Keratinocyte (primary cell): ENCODE measurements at regions not wholly inside any gene's neighbourhood (a gene's known extent, or its start where the extent isn't known, plus 50 kb on each side); places are given as distances from the start of the nearest gene placed in this dataset.

Source experiments
- DNase-seq: peaks from one replicate; pipeline ENCODE4 v3.0.0-alpha.2; 2011; ENCODE audit warnings: low read depth, missing footprints, low spot score
- FAIRE-seq: peaks from 2 replicates; lab custom pipeline; 2011; peaks lifted over from hg19 to GRCh38; lab: Jason Lieb, UNC
- H2AFZ ChIP-seq: 2 replicates; pipeline ENCODE4 v1.6.0; 2012; ENCODE audit warnings: low read length, control low read depth, inconsistent platforms; ENCODE audit not compliant: control insufficient read depth
- H3K27ac ChIP-seq: 2 replicates; pipeline ENCODE4 v1.5.1; 2011; ENCODE audit warnings: low read length; ENCODE audit not compliant: control insufficient read depth, insufficient read depth
- H3K27me3 ChIP-seq: 3 replicates; pipeline ENCODE4 v1.6.0; 2011; ENCODE audit warnings: low read length; ENCODE audit not compliant: control insufficient read depth, insufficient read depth; ENCODE audit errors: extremely low read depth
- H3K36me3 ChIP-seq, 2 experiments: 2 replicates in 1 of 2; 3 replicates in 1 of 2; pipeline ENCODE4 v1.5.1; 2011; ENCODE audit warnings: low read length in 2 of 2, mild to moderate bottlenecking in 1 of 2; ENCODE audit not compliant: control insufficient read depth in 2 of 2, insufficient read depth in 2 of 2; ENCODE audit errors: extremely low read depth in 1 of 2
- H3K4me1 ChIP-seq: 3 replicates; pipeline ENCODE4 v1.5.1; 2011; ENCODE audit warnings: low read length; ENCODE audit not compliant: control insufficient read depth, insufficient read depth; ENCODE audit errors: extremely low read depth
- H3K4me2 ChIP-seq: 3 replicates; pipeline ENCODE4 v1.6.0; 2011; ENCODE audit warnings: low read depth, low read length; ENCODE audit not compliant: control insufficient read depth, insufficient read depth; ENCODE audit errors: extremely low read depth
- H3K4me3 ChIP-seq, 3 experiments: fragments of 200-600 bp in 1 of 3; sonication (generic) in 1 of 3; 2 replicates in 2 of 3; 3 replicates in 1 of 3; pipeline ENCODE4 v1.5.1; 2011 to 2016; ENCODE audit warnings: low read length in 3 of 3, mild to moderate bottlenecking in 3 of 3, control low read depth in 2 of 3, inconsistent platforms in 1 of 3, low read depth in 1 of 3, mixed read lengths in 1 of 3, mixed run types in 1 of 3, moderate library complexity in 1 of 3; ENCODE audit not compliant: control insufficient read depth in 2 of 3, insufficient read depth in 2 of 3; ENCODE audit errors: extremely low read depth in 1 of 3
- H3K79me2 ChIP-seq: 2 replicates; pipeline ENCODE4 v1.6.0; 2012; ENCODE audit warnings: low read length; ENCODE audit not compliant: control insufficient read depth, insufficient read depth
- H3K9ac ChIP-seq: 3 replicates; pipeline ENCODE4 v1.6.0; 2011; ENCODE audit warnings: low read length; ENCODE audit not compliant: control insufficient read depth, insufficient read depth; ENCODE audit errors: extremely low read depth
- H3K9me1 ChIP-seq: 3 replicates; pipeline ENCODE4 v1.6.0; 2011; ENCODE audit warnings: low read length; ENCODE audit not compliant: control insufficient read depth, insufficient read depth; ENCODE audit errors: extremely low read depth
- H3K9me3 ChIP-seq: 2 replicates; pipeline ENCODE4 v1.5.1; 2012; ENCODE audit warnings: low read depth, low read length; ENCODE audit not compliant: control insufficient read depth
- H4K20me1 ChIP-seq: 3 replicates; pipeline ENCODE4 v1.6.0; 2011; ENCODE audit warnings: low read length; ENCODE audit not compliant: control insufficient read depth, insufficient read depth; ENCODE audit errors: extremely low read depth
- EZH2 ChIP-seq: IDR thresholded peaks from one replicate; pipeline ENCODE4 v1.6.1; 2012; ENCODE audit warnings: inconsistent platforms, mild to moderate bottlenecking, low read length, moderate library complexity
- dilution Hi-C: fragments of 300-500 bp; cut with MboI; formaldehyde crosslinking; loops from one replicate; pipeline ENCODE4 v1.7.0; 2020; ENCODE audit warnings: low sequenced_read_pairs; ENCODE audit not compliant: extremely low pct_ligation_motif_present
- TF ChIP-seq, protein P1 (sequence below), 3 experiments: IDR thresholded peaks in 1 of 3; conservative IDR thresholded peaks in 1 of 3; optimal IDR thresholded peaks in 1 of 3; 2 replicates in 2 of 3; 3 replicates in 1 of 3; pipeline versions ENCODE3 to v1.5.1; 2011; ENCODE audit warnings: low read length in 3 of 3, mild to moderate bottlenecking in 3 of 3, moderate library complexity in 2 of 3, control low read depth in 1 of 3, inconsistent platforms in 1 of 3; ENCODE audit not compliant: insufficient read depth in 2 of 3; ENCODE audit errors: extremely low read depth in 1 of 3

DNA sequence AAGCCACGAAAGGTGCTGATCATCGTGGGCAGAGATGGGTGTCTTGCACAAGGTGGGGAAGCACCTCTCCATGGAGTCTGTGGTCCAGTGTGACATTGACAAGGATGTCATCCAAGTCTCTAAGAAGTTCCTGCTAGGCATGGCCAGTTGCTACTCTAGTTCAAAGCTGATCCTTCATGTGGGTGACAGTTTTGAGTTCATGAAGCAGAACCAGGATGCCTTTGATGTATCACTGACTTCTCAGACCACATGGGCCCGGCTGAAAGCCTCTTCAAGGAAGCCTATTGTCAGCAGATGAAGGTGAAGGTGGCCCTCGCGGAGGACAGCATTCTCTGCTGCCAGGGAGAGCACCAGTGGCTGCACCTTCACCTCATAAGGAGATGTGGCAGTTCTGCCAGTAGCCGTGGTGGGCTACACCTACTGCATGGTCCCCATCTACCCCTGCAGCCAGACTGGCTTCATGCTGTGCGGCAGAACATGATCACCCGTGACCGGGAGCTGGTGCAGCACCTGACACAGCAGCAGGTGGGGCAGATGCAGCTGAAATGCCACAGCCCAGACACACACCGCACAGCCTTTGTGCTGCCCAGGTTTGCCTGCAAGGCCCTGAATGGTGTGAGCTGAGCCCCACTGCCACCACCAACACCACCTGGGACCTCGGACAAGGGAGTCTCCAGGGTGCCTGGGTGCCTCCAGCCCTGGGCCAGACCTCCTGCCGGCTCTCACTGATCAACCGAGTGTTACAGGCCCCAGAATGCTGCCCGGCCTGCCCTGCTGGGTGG, 75.0 kb upstream of the SULF2 start:
- TF ChIP-seq, protein P1, sequence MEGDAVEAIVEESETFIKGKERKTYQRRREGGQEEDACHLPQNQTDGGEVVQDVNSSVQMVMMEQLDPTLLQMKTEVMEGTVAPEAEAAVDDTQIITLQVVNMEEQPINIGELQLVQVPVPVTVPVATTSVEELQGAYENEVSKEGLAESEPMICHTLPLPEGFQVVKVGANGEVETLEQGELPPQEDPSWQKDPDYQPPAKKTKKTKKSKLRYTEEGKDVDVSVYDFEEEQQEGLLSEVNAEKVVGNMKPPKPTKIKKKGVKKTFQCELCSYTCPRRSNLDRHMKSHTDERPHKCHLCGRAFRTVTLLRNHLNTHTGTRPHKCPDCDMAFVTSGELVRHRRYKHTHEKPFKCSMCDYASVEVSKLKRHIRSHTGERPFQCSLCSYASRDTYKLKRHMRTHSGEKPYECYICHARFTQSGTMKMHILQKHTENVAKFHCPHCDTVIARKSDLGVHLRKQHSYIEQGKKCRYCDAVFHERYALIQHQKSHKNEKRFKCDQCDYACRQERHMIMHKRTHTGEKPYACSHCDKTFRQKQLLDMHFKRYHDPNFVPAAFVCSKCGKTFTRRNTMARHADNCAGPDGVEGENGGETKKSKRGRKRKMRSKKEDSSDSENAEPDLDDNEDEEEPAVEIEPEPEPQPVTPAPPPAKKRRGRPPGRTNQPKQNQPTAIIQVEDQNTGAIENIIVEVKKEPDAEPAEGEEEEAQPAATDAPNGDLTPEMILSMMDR (optimal IDR thresholded peaks at IDR 0.05 in 1 of 3, IDR thresholded peaks at IDR 0.05 in 1 of 3, conservative IDR thresholded peaks at IDR 0.05 in 1 of 3; ENCODE audit: extremely low read depth in 1 of 3, insufficient read depth in 2 of 3, low read length in 3 of 3), result no peak
- TF ChIP-seq EZH2, result no peak
- H2AFZ ChIP-seq, result no peak overlapping the region
- H3K36me3 ChIP-seq, result no peaks in the 10 kb centered on the region
- H3K27ac ChIP-seq, result no peak overlapping the region
- no peaks in the 10 kb centered on the region for H4K20me1 ChIP-seq
- no peak overlapping the region for H3K4me3 ChIP-seq
- H3K9ac ChIP-seq, result no peak overlapping the region
- dilution Hi-C loops, result no loop called here
- H3K27me3 ChIP-seq, result no peaks in the 10 kb centered on the region
- no peaks in the 10 kb centered on the region for H3K9me3 ChIP-seq
- H3K4me1 ChIP-seq, result no peaks in the 10 kb centered on the region
- H3K9me1 ChIP-seq, result no peaks in the 10 kb centered on the region
- no peak for FAIRE-seq
- H3K4me2 ChIP-seq, result no peak overlapping the region
- no peak for DNase-seq
- H3K79me2 ChIP-seq, result no peaks in the 10 kb centered on the region

DNA sequence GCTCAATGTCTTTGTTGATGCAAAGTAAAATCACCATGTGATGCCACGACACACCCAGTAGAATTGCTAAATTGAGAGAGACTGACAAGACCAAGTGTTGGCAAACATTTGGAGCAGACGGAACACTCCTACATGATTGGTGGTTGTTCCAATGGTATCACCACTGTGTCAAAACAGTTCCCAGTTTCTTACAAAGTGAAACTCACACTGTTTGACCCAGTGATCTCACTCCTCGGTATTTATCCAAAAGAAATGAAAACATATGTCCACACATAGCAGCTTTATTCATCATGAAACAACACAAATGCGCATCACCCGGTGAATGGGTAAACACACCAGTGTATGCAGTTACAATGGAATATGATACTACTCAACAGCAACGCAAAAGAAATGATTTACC, 74.0 kb upstream of the SULF2 start:
- no peaks in the 10 kb centered on the region for H3K79me2 ChIP-seq
- H3K4me3 ChIP-seq, result no peak overlapping the region
- H2AFZ ChIP-seq, result no peak overlapping the region
- dilution Hi-C loops, result no loop called here
- DNase-seq (no peak), FAIRE-seq (no peak)
- no peak for TF ChIP-seq EZH2
- TF ChIP-seq, protein P1 (optimal IDR thresholded peaks at IDR 0.05 in 1 of 3, IDR thresholded peaks at IDR 0.05 in 1 of 3, conservative IDR thresholded peaks at IDR 0.05 in 1 of 3; ENCODE audit: extremely low read depth in 1 of 3, insufficient read depth in 2 of 3, low read length in 3 of 3), result no peak
- H3K4me1 ChIP-seq, result no peaks in the 10 kb centered on the region
- no peaks in the 10 kb centered on the region for H3K9me1 ChIP-seq
- no peaks in the 10 kb centered on the region for H3K36me3 ChIP-seq
- no peak overlapping the region for H3K4me2 ChIP-seq
- H3K9me3 ChIP-seq, result no peaks in the 10 kb centered on the region
- H4K20me1 ChIP-seq, result no peaks in the 10 kb centered on the region
- H3K27ac ChIP-seq, result no peak overlapping the region
- no peaks in the 10 kb centered on the region for H3K27me3 ChIP-seq
- H3K9ac ChIP-seq, result no peak overlapping the region
